ENCODE measurements at regions not wholly inside any gene's neighbourhood (a gene's known extent, or its start where the extent isn't known, plus 50 kb on each side); places are given as distances from the start of the nearest gene placed in this dataset.
"Not testable (repeated sequence)": the region's sequence is repeated elsewhere in the genome, so short reads cannot be mapped to it uniquely, and the experiment has no call there.

- no peak for DNase-seq
Observed at GRCh38 chr3:82000350-82000749, 238.9 kb upstream of the GBE1 start.

DNA sequence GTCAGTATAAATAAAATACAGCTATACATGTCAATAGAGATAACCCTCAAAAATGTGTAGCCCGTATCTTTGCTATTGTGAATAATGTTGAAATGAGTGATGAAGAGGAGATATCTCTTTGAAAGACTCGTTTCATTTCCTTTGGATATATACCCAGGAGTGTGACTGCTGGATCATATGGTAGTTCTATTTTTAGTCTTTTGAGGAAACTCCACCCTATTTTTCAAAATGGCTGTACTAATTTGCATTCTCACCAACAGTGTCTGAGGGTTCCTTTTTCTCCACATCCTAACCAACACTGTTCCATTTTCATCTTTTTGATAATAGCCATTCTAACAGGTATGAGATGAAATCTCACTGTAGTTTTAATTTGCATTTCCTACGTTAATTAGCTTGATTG, 237.5 kb upstream of the GBE1 start:
- DNase-seq = no peak

GRCh38 chr3:81998139-81998755, 236.8 kb upstream of the GBE1 start:
- no peak for DNase-seq

- DNase-seq = no peak
Observed at GRCh38 chr3:81997390-81997789, 235.9 kb upstream of the GBE1 start.

- no peak for DNase-seq
Observed at GRCh38 chr3:81995329-81995728, 233.9 kb upstream of the GBE1 start.

DNA sequence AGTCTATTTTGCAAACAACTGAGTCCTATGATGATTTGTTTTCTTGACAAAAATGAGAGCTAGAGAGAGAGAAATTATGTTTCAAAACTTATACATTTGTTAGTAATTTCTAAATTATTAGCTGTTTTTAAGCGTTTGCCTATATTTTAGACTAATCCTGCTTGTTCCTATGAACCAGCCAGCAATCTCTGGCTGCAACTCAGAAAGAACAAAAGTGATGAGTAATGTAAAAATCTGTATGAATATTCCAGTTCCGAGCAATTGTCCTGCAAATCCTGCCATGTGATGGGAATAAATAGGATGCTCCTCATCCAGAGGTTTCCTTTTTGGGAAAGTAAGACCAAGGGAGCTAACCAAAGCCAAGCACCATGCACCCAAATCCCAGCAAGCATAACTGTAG, 228.3 kb upstream of the GBE1 start:
- DNase-seq = no peak

DNA sequence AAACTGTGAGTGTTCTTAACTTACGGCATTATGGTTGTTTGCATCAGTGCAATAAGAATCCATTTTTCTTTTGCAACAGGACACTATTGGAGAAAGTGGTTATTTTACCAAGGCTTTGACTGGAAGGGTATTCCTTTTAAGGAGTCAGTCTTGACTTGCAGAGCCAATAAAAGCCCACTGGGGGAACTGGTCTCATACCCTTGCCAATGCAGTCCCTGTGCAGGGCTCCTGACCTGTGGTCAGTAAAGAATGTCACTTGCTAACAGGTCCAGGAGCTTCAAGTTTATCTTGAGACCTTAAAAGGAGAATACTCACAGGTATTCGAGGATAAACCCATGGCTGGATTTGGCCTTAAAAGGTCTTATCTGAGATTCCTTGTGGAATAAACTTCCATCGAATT, 227.8 kb upstream of the GBE1 start:
- no peak for DNase-seq

DNA sequence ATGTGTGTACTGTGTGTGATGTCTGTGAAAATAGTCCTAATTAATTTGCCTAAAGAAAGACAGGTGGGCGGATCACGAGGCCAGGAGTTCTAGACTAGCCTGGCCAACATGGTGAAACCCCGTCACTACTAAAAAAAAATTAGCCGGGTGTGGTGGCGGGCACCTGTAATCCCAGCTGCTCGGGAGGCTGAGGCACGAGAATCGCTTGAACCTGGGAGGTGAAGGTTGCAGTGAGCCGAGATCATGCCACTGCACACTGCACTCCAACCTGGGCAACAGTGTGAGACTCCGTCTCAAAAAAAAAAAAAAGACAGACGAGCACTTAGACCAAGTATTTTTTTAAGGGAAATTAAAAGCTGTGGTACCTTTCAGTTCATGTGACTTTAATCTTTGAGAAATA, 226.0 kb upstream of the GBE1 start:
- not testable (repeated sequence) for DNase-seq

DNA sequence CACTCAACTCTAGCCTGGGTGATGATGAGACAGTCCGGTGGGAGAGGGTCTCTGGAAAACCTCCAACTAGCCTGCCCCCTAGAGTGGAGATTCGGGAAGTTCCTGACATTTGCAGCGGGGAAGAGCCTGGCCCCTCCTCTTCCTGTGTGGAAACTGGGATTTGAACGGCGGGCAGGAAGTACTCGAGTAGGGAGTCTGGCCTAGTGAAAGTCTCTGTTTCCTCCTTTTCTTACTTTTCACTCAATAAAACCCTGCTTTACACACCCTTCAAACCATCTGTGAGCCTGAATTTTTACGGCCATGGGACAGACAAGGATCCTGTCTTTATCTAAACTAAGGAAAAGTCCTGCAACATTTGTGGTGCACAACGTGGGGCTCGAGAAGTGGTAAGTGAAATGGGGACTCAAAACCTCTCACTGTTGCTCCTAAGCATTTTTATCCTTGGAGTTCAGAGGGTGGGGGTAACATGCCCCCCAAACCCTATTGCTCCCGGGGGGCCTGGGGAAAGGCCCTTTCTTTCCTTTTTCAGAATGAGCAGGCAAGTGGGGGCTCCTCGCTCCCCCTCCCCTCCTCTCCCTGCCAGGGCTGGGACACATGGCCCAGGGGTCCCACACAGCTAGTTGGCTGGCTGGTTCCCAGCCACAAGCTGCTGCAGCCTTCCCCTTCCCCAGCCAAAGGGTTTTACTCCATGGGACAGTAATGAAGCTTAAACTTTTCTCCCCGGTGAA, 224.7 kb upstream of the GBE1 start:
- DNase-seq = no peak

DNA sequence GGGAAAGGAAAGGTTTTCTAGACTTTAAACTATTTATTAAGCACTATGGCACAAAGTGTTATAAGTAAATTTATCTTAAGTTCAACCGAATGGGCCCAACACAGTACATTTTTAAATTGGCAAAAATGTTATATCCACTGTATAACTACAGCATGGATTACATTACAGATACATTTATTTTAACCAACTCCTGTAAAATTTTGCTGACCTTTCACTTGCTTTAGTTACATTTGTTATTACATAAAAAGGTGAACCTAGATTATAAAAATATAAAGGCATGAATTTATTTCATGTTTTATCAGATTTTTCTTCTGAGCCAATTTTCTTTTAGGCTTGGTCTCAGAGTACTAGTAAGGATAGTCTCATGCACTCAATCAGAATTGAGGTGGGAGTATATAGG, 221.9 kb upstream of the GBE1 start:
- DNase-seq = no peak

DNA sequence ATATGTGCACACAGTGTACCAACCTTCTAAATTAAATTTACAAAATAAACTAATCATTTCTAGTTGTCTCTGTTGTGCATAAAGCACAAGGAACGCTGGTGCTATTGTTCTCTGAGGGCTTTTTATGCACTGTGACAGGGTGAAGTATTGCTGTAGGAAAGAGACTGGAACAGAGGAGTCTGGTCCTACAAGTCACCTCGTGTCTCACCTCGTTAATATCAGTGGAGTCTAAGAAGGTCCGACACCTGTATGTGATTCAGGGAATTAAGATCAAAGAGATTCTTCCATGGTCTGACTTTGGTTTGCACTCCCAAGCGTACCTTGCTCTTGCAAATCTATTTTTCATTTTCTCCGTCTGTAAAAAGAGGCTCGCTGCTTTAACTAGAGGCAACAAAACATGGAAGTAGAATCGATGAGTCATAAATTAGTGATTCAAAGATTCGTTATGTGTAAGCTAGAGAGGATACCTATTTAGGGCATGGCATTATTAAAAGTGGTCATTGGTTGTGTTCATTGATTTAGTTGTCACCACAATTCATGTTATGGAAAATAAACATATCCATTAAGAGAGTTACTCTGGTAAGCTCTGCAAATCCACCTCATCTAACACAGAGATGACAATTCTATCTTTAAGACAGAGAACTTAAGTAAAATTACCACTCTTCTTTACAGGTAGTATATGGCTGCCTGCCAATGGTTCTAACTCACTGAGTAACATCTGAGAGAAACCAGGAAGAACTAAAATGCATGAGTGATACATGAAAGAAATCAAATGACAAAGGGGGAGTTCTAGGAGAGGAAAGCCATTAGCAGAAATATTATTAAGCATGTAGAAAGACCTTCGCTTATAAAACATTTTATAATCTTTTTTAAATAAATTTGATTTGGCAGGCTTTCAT, 219.4 kb upstream of the GBE1 start:
- DNase-seq = no peak

DNA sequence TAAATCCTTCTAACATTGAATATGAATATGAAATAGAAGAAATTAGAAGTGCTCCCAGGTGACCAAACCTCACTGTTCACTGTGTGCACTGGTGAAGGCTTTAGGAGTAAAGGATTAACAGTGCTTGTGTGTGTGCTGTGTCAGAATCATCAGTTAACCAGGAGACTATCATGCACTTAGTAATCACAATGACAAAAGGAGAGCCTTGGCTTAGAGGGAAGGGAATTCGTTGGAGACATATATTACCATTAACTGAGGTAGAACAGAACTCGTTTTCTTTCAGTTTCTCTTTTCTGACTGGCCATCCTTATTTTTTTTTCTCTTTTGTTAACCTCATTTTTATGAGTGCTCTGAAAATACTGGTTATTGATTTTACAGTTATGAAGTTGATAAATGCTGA, 213.3 kb upstream of the GBE1 start:
- no peak for DNase-seq

DNA sequence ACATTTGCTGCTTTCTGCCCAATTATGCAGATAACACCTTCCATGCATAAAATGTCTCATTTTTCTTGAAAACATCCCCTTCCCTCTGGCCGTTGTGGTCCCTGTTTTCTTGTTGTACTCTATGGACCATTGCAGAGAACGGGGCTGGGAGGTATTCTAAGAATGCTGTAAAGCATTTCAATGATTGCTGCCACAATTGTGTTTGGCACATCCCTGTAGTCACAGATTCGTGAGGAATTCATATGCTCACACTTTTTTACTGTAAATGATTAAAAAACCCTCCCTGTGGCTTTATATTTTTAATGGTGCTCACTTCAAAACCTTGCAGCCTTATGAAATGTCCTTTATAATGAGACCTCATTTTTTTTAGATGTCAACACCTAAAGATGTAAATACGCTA, 207.2 kb upstream of the GBE1 start:
- DNase-seq = no peak

DNA sequence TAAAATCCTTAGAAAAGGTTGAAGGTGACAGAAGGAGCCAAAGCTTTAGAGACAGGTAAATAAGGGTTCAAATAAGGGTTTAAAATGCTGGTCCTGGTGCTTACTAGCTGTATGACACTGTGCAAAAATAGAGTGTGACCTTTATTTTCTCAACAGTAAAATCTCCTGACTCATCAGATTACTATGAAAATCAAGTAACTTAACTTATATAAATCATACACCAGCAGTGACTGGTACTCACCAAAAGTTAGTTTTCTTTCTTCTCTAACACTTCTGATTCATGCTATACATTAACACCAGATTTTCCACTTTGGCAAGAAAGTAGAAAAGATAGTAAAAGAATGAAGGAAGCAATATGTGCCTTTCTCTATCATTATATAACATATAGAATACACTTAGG, 205.9 kb upstream of the GBE1 start:
- no peak for DNase-seq

DNA sequence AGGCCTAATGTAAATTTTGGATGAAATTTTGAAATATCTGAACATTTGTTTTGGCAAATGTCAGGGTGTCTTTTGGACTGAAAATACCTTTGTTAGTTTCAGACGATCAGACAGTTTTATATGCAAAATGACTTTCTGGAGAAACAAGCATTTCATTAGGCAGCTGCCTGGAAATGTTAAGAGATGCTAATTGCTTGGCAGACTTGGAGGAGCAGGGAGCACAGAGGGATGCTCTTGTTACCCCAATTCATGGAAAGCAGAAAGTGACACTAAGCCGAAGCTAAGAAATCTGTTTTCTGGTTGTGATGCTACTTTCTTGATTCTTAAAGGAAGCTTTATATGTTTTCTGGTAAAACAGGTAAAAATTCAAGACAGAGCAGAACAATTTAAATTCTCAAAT, 204.3 kb upstream of the GBE1 start:
- DNase-seq = no peak

- DNase-seq = no peak
Observed at GRCh38 chr3:81962396-81962795, 201.0 kb upstream of the GBE1 start.

GRCh38 chr3:81958972-81959640, 197.7 kb upstream of the GBE1 start:
- no peak for DNase-seq

GRCh38 chr3:81955878-81956277, 194.4 kb upstream of the GBE1 start:
- no peak for DNase-seq

GRCh38 chr3:81953111-81953510, 191.7 kb upstream of the GBE1 start:
- no peak for DNase-seq

GRCh38 chr3:81952141-81952540, 190.7 kb upstream of the GBE1 start:
- no peak for DNase-seq

GRCh38 chr3:81951636-81952035, 190.2 kb upstream of the GBE1 start:
- DNase-seq = no peak

DNA sequence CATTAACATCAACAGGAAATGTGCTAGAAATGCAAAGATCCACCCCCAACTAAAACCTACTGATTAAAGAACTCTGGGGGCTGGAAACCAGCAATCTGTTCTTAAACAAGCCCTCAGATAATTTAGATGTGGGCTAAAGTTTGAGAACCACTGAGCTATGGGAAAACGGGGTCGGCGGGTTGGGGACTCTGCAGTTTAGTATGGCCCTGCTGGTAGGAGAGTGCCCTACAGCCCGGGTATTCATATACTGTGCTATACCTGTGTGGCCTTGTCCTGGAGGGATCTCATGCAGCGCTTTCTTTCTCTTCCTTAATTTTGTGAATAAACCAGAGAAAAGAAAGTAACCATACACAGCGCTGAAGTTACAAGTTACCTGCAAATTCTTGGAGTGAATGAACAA, 189.7 kb upstream of the GBE1 start:
- DNase-seq = no peak

- DNase-seq = no peak
Observed at GRCh38 chr3:81947359-81947758, 185.9 kb upstream of the GBE1 start.

Data from activated gamma-delta T cell treated with Interleukin-2 at 50 U/mL for 16 hours (primary cell).